Caco-2 (cell line): ENCODE measurements at regions not wholly inside any gene's neighbourhood (a gene's known extent, or its start where the extent isn't known, plus 50 kb on each side); places are given as distances from the start of the nearest gene placed in this dataset.

Experiments
- BruUV-seq: library from RNA; stranded (reverse); fragments of 400-500 nt; replicated peaks from 2 replicates; lab custom pipeline; 2021; lab: Mats Ljungman, UMichigan
- CTCF ChIA-PET: fragments of 300-600 bp; sonication (Branson Sonifier 250); formaldehyde crosslinking; loops from one replicate; lab custom pipeline; 2022; ENCODE audit warnings: antibody characterized with exemption; lab: Charles Lee
- POLR2A ChIA-PET: fragments of 300-600 bp; sonication (Branson Sonifier 250); formaldehyde crosslinking; loops from one replicate; lab custom pipeline; 2022; ENCODE audit warnings: antibody characterized with exemption; lab: Charles Lee
- DNase-seq, 2 experiments: peaks; one replicate each; pipeline versions ENCODE4 v3.0.0 to v3.0.0-alpha.2; 2020 to 2022
- H3K27me3 ChIP-seq: replicated peaks from 2 replicates; pipeline ENCODE4 v1.6.0; 2011; ENCODE audit warnings: low read length; ENCODE audit not compliant: control insufficient read depth, insufficient read depth
- H3K36me3 ChIP-seq: 2 replicates; pipeline ENCODE4 v1.5.1; 2011; ENCODE audit warnings: low read length; ENCODE audit not compliant: control insufficient read depth, insufficient read depth
- H3K4me1 ChIP-seq: fragments of 250-450 bp; sonication (Bioruptor Pico); 2 replicates; pipeline ENCODE4 v1.5.1; 2020; ENCODE audit warnings: mild to moderate bottlenecking
- H3K4me3 ChIP-seq: 2 replicates; pipeline ENCODE4 v1.5.1; 2011; ENCODE audit warnings: low read depth, mild to moderate bottlenecking, control low read depth, low read length
- H3K9me3 ChIP-seq: fragments of 250-450 bp; sonication (Bioruptor Pico); 2 replicates; pipeline ENCODE4 v1.5.1; 2020; ENCODE audit warnings: mild to moderate bottlenecking, moderate library complexity
- H3K27ac Mint-ChIP-seq: one replicate; pipeline ENCODE4 v1.8.0; 2022; ENCODE audit warnings: mixed read lengths; ENCODE audit not compliant: unreplicated experiment
- H3K27me3 Mint-ChIP-seq: one replicate; pipeline ENCODE4 v1.8.0; 2022; ENCODE audit warnings: mixed read lengths; ENCODE audit not compliant: insufficient read depth, unreplicated experiment
- H3K36me3 Mint-ChIP-seq: one replicate; pipeline ENCODE4 v1.8.0; 2022; ENCODE audit warnings: mild to moderate bottlenecking, mixed read lengths; ENCODE audit not compliant: insufficient read depth, unreplicated experiment
- H3K4me1 Mint-ChIP-seq: one replicate; pipeline ENCODE4 v1.8.0; 2022; ENCODE audit warnings: low read depth, mixed read lengths; ENCODE audit not compliant: unreplicated experiment
- H3K4me3 Mint-ChIP-seq: one replicate; pipeline ENCODE4 v1.8.0; 2022; ENCODE audit warnings: mild to moderate bottlenecking, moderate library complexity, mixed read lengths; ENCODE audit not compliant: unreplicated experiment
- H3K9me3 Mint-ChIP-seq: one replicate; pipeline ENCODE4 v1.8.0; 2022; ENCODE audit warnings: mixed read lengths; ENCODE audit not compliant: unreplicated experiment
- CTCF ChIP-seq, 2 experiments: fragments of 200-600 bp in 1 of 2; IDR thresholded peaks; 1 replicate in 1 of 2; 2 replicates in 1 of 2; pipeline versions ENCODE4 v1.5.1 to v1.8.0; 2011 to 2022; ENCODE audit warnings: antibody characterized with exemption in 1 of 2, control low read depth in 1 of 2, inconsistent platforms in 1 of 2, low read depth in 1 of 2, low read length in 1 of 2, mild to moderate bottlenecking in 1 of 2, moderate library complexity in 1 of 2; ENCODE audit not compliant: insufficient read depth in 1 of 2, severe bottlenecking in 1 of 2, unreplicated experiment in 1 of 2
- intact Hi-C: fragments of 100-400 bp; cut with micrococcal nuclease; formaldehyde crosslinking; loops from one replicate; pipeline ENCODE4 v1.10.0; 2022; ENCODE audit not compliant: unreplicated experiment

- no TSS peak for BruUV-seq
- CTCF ChIA-PET, result no interaction called here
- peaks cover 3% of the 10 kb centered on the region; the same call in 1 of the 2 replicates for H3K9me3 ChIP-seq
- Mint-ChIP-seq H3K4me1 (no peaks in the 10 kb centered on the region), H3K36me3 (no peaks in the 10 kb centered on the region), H3K9me3 (peaks cover 10% of the 10 kb centered on the region), H3K27me3 (no peaks in the 10 kb centered on the region), H3K27ac (no peak overlapping the region), H3K4me3 (no peak overlapping the region)
- no peak overlapping the region for H3K4me3 ChIP-seq
- TF ChIP-seq CTCF (IDR thresholded peaks at IDR 0.05; ENCODE audit: insufficient read depth in 1 of 2, low read depth in 1 of 2, low read length in 1 of 2, severe bottlenecking in 1 of 2, unreplicated experiment in 1 of 2), result no peak
- H3K4me1 ChIP-seq, result no peaks in the 10 kb centered on the region
- POLR2A ChIA-PET, result no interaction called here
- no peaks in the 10 kb centered on the region for H3K27me3 ChIP-seq
- intact Hi-C loops, result no loop called here
- DNase-seq, result no peak
- H3K36me3 ChIP-seq, result no peaks in the 10 kb centered on the region
Measured at GRCh38 chr12:73529231-73529630, 1008.4 kb upstream of the ATXN7L3B start.

GRCh38 chr12:73529954-73530353 lies 1007.7 kb upstream of the ATXN7L3B start:
- ChIA-PET POLR2A (no interaction called here), CTCF (no interaction called here)
- Mint-ChIP-seq H3K4me3 (no peak overlapping the region), H3K27me3 (no peaks in the 10 kb centered on the region), H3K9me3 (peaks cover 10% of the 10 kb centered on the region), H3K4me1 (no peaks in the 10 kb centered on the region), H3K36me3 (no peaks in the 10 kb centered on the region), H3K27ac (no peak overlapping the region)
- TF ChIP-seq CTCF (IDR thresholded peaks at IDR 0.05; ENCODE audit: insufficient read depth in 1 of 2, low read depth in 1 of 2, low read length in 1 of 2, severe bottlenecking in 1 of 2, unreplicated experiment in 1 of 2), result no peak
- intact Hi-C loops, result no loop called here
- no TSS peak for BruUV-seq
- no peak for DNase-seq
- Histone ChIP-seq H3K9me3 (no peaks in the 10 kb centered on the region), H3K27me3 (no peaks in the 10 kb centered on the region), H3K4me3 (no peak overlapping the region), H3K36me3 (no peaks in the 10 kb centered on the region), H3K4me1 (no peaks in the 10 kb centered on the region)

- no peaks in the 10 kb centered on the region for H3K36me3 ChIP-seq
- Mint-ChIP-seq H3K27me3 (no peaks in the 10 kb centered on the region), H3K4me1 (no peaks in the 10 kb centered on the region), H3K36me3 (no peaks in the 10 kb centered on the region), H3K4me3 (no peak overlapping the region), H3K27ac (no peak overlapping the region), H3K9me3 (peaks cover 10% of the 10 kb centered on the region)
- intact Hi-C loops, result no loop called here
- DNase-seq, result no peak
- no peak overlapping the region for H3K4me3 ChIP-seq
- H3K9me3 ChIP-seq, result no peaks in the 10 kb centered on the region
- H3K4me1 ChIP-seq, result no peaks in the 10 kb centered on the region
- no peaks in the 10 kb centered on the region for H3K27me3 ChIP-seq
- ChIA-PET CTCF (no interaction called here), POLR2A (no interaction called here)
- no TSS peak for BruUV-seq
- no peak for TF ChIP-seq CTCF (IDR thresholded peaks at IDR 0.05; ENCODE audit: insufficient read depth in 1 of 2, low read depth in 1 of 2, low read length in 1 of 2, severe bottlenecking in 1 of 2, unreplicated experiment in 1 of 2)
Measured at GRCh38 chr12:73531752-73532151, 1005.9 kb upstream of the ATXN7L3B start.
